Keratinocyte (primary cell): ENCODE measurements at regions not wholly inside any gene's neighbourhood (a gene's known extent, or its start where the extent isn't known, plus 50 kb on each side); places are given as distances from the start of the nearest gene placed in this dataset.

ENCODE experiments used
- CTCF ChIP-seq, 3 experiments: IDR thresholded peaks in 1 of 3; conservative IDR thresholded peaks in 1 of 3; optimal IDR thresholded peaks in 1 of 3; 2 replicates in 2 of 3; 3 replicates in 1 of 3; pipeline versions ENCODE3 to v1.5.1; 2011; ENCODE audit warnings: low read length in 3 of 3, mild to moderate bottlenecking in 3 of 3, moderate library complexity in 2 of 3, control low read depth in 1 of 3, inconsistent platforms in 1 of 3; ENCODE audit not compliant: insufficient read depth in 2 of 3; ENCODE audit errors: extremely low read depth in 1 of 3
- EZH2 ChIP-seq: IDR thresholded peaks from one replicate; pipeline ENCODE4 v1.6.1; 2012; ENCODE audit warnings: inconsistent platforms, mild to moderate bottlenecking, low read length, moderate library complexity

- no peak for TF ChIP-seq CTCF (optimal IDR thresholded peaks at IDR 0.05 in 1 of 3, IDR thresholded peaks at IDR 0.05 in 1 of 3, conservative IDR thresholded peaks at IDR 0.05 in 1 of 3; ENCODE audit: extremely low read depth in 1 of 3, insufficient read depth in 2 of 3, low read length in 3 of 3)
- TF ChIP-seq EZH2, result no peak
Measured at GRCh38 chr7:136302049-136302448, 324.9 kb upstream of the MTPN start.
